GM23338 (cell line): ENCODE measurements at regions not wholly inside any gene's neighbourhood (a gene's known extent, or its start where the extent isn't known, plus 50 kb on each side); places are given as distances from the start of the nearest gene placed in this dataset.

ENCODE experiments used
- ATAC-seq: fragments of 200-7000 bp; cut with Tn5 transposase; 3 replicates; pipeline ENCODE4 v1.9.1; 2020
- DNase-seq: peaks from one replicate; pipeline ENCODE4 v3.0.0-alpha.2; 2015; ENCODE audit warnings: low spot score
- H2AFZ ChIP-seq: fragments of 200-600 bp; sonication (generic); 2 replicates; pipeline ENCODE4 v1.8.0; 2016; ENCODE audit warnings: antibody characterized with exemption, mild to moderate bottlenecking, moderate library complexity
- H3F3A ChIP-seq: fragments of 200-600 bp; sonication (generic); replicated peaks from 2 replicates; pipeline ENCODE4 v1.8.0; 2017; ENCODE audit warnings: antibody characterized with exemption, mixed run types, low read depth
- H3K27ac ChIP-seq: fragments of 200-600 bp; sonication (generic); 2 replicates; pipeline ENCODE4 v1.6.1; 2016; ENCODE audit warnings: low read depth
- H3K27me3 ChIP-seq: fragments of 200-600 bp; sonication (generic); 2 replicates; pipeline ENCODE4 v1.8.0; 2016; ENCODE audit warnings: mild to moderate bottlenecking, mixed run types, moderate library complexity; ENCODE audit not compliant: insufficient read depth
- H3K36me3 ChIP-seq: fragments of 200-600 bp; sonication (generic); 2 replicates; pipeline ENCODE4 v1.8.0; 2016; ENCODE audit warnings: mild to moderate bottlenecking; ENCODE audit not compliant: insufficient read depth
- H3K4me1 ChIP-seq: fragments of 200-600 bp; sonication (generic); 2 replicates; pipeline ENCODE4 v1.8.0; 2016; ENCODE audit warnings: mild to moderate bottlenecking, moderate library complexity; ENCODE audit not compliant: insufficient read depth
- H3K4me2 ChIP-seq: fragments of 200-600 bp; sonication (generic); 2 replicates; pipeline ENCODE4 v1.7.1; 2017; ENCODE audit warnings: mixed run types
- H3K4me3 ChIP-seq: fragments of 200-600 bp; sonication (generic); 2 replicates; pipeline ENCODE4 v1.6.1; 2016; ENCODE audit warnings: mixed run types
- H3K79me2 ChIP-seq: fragments of 200-600 bp; sonication (generic); replicated peaks from 2 replicates; pipeline ENCODE4 v1.8.0; 2017; ENCODE audit warnings: mild to moderate bottlenecking; ENCODE audit not compliant: insufficient read depth
- H3K9me2 ChIP-seq: fragments of 200-600 bp; sonication (generic); 2 replicates; pipeline ENCODE4 v1.8.0; 2017; ENCODE audit not compliant: insufficient read depth
- H4K20me1 ChIP-seq: fragments of 200-600 bp; sonication (generic); replicated peaks from 2 replicates; pipeline ENCODE4 v1.8.0; 2017; ENCODE audit warnings: mild to moderate bottlenecking; ENCODE audit not compliant: insufficient read depth
- H3K27ac Mint-ChIP-seq: 2 replicates; pipeline ENCODE4 v1.8.0; 2020; ENCODE audit warnings: inconsistent platforms, mild to moderate bottlenecking, moderate library complexity, mixed read lengths
- H3K27me3 Mint-ChIP-seq: 3 replicates; pipeline ENCODE4 v1.8.0; 2022; ENCODE audit warnings: low read depth, mild to moderate bottlenecking, moderate library complexity, mixed read lengths, inconsistent platforms; ENCODE audit not compliant: insufficient read depth, poor library complexity
- H3K36me3 Mint-ChIP-seq: 3 replicates; pipeline ENCODE4 v1.8.0; 2021; ENCODE audit warnings: low read depth, mild to moderate bottlenecking, inconsistent platforms, moderate library complexity, mixed read lengths
- H3K4me1 Mint-ChIP-seq: 3 replicates; pipeline ENCODE4 v1.8.0; 2020; ENCODE audit warnings: mild to moderate bottlenecking, inconsistent platforms, mixed read lengths
- H3K4me3 Mint-ChIP-seq: 3 replicates; pipeline ENCODE4 v1.8.0; 2021; ENCODE audit warnings: moderate library complexity, mild to moderate bottlenecking, inconsistent platforms, mixed read lengths
- H3K9me3 Mint-ChIP-seq: 3 replicates; pipeline ENCODE4 v1.8.0; 2020; ENCODE audit warnings: moderate library complexity, mild to moderate bottlenecking, inconsistent platforms, mixed read lengths
- CREB1 ChIP-seq: fragments of 250-450 bp; sonication (Bioruptor Pico); IDR thresholded peaks from 2 replicates; pipeline ENCODE4 v1.5.0; 2020; ENCODE audit warnings: low read depth, mild to moderate bottlenecking, moderate library complexity
- EZH2 ChIP-seq: fragments of 200-600 bp; sonication (generic); IDR thresholded peaks from one replicate; pipeline ENCODE4 v1.8.0; 2017; ENCODE audit warnings: antibody characterized with exemption, mild to moderate bottlenecking, low read depth; ENCODE audit not compliant: unreplicated experiment
- JUNB ChIP-seq: IDR thresholded peaks from one replicate; pipeline ENCODE4 v1.6.1; 2016; ENCODE audit warnings: antibody characterized with exemption; ENCODE audit not compliant: unreplicated experiment
- NANOG ChIP-seq: IDR thresholded peaks from 2 replicates; pipeline ENCODE4 v1.6.1; 2016; ENCODE audit warnings: antibody characterized with exemption, borderline replicate concordance
- STAT1 ChIP-seq: IDR thresholded peaks from one replicate; pipeline ENCODE4 v1.6.1; 2016; ENCODE audit warnings: antibody characterized with exemption; ENCODE audit not compliant: unreplicated experiment
- ZNF114 ChIP-seq: fragments of 250-450 bp; sonication (Bioruptor Pico); IDR thresholded peaks from 2 replicates; pipeline ENCODE4 v1.5.0; 2020; ENCODE audit warnings: mild to moderate bottlenecking, moderate library complexity
- TF ChIP-seq, protein P1 (sequence below): IDR thresholded peaks from 2 replicates; pipeline ENCODE4 v1.6.1; 2016; ENCODE audit warnings: antibody characterized with exemption
- TF ChIP-seq, protein P2 (sequence below), 2 experiments: fragments of 200-600 bp in 1 of 2; sonication (generic) in 1 of 2; conservative IDR thresholded peaks; 2 replicates each; pipeline versions ENCODE4 v1.5.1 to v1.6.1; 2016 to 2017; ENCODE audit warnings: antibody characterized with exemption in 2 of 2, low read depth in 2 of 2, mild to moderate bottlenecking in 2 of 2, moderate library complexity in 1 of 2
- TF ChIP-seq, protein P3 (sequence below): IDR thresholded peaks from one replicate; pipeline ENCODE4 v1.6.1; 2018; ENCODE audit warnings: antibody characterized with exemption; ENCODE audit not compliant: unreplicated experiment
- TF ChIP-seq, protein P4 (sequence below): fragments of 250-450 bp; sonication (Bioruptor Pico); IDR thresholded peaks from 2 replicates; pipeline ENCODE4 v1.5.0; 2020; ENCODE audit warnings: mild to moderate bottlenecking, moderate library complexity

DNA sequence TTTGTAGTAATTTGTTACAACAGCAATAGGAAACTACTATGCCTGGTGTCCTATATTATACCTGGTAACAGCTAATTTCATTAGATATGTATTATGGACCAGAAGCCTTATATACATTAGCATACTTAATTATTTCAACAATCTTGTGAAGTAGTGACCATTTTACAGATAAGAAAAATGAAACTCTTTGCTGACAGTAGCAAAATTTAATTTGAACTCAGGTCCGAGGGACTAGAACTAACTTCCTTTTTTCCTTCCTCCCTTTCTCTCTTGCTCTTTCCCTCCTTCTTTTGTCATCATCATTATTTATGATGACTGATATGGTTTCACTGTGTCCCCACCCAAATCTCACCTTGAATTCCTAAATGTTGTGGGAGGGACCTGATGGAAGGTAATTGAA lies 482.0 kb downstream of the SNAPC1 start (continued):
- TF ChIP-seq, protein P1, sequence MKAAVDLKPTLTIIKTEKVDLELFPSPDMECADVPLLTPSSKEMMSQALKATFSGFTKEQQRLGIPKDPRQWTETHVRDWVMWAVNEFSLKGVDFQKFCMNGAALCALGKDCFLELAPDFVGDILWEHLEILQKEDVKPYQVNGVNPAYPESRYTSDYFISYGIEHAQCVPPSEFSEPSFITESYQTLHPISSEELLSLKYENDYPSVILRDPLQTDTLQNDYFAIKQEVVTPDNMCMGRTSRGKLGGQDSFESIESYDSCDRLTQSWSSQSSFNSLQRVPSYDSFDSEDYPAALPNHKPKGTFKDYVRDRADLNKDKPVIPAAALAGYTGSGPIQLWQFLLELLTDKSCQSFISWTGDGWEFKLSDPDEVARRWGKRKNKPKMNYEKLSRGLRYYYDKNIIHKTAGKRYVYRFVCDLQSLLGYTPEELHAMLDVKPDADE, result no peak

DNA sequence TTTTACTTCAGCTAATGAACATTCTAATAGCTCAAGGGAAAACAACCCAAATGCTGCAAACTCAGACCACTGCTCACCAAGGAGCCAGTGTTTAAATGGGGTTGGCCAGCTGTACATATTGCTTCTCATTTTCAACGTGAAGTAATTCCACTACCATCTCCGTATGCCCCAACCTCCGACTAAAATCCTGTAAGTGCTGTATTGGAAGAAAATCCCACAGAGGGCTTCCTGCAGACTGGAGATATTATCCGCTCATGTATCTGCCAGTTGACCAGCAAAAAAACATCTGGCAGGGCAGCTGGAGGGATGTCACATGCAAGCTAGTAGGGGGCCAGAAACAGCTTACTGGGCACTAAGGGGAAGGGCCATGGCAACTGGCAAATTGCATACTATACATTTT lies 485.0 kb downstream of the SNAPC1 start:
- H3K4me3 Mint-ChIP-seq, result no peak overlapping the region
- no peak for DNase-seq
- H3K79me2 ChIP-seq, result no peaks in the 10 kb centered on the region
- no peak overlapping the region for H3K27ac Mint-ChIP-seq
- H3K9me3 Mint-ChIP-seq, result peaks cover 14% of the 10 kb centered on the region
- H4K20me1 ChIP-seq, result no peaks in the 10 kb centered on the region
- H3K27me3 Mint-ChIP-seq, result no peaks in the 10 kb centered on the region
- ATAC-seq, result no peak
- H3K27me3 ChIP-seq, result no peaks in the 10 kb centered on the region
- H3K27ac ChIP-seq, result no peak overlapping the region
- no peaks in the 10 kb centered on the region for H3F3A ChIP-seq
- H3K36me3 Mint-ChIP-seq, result peaks cover 5% of the 10 kb centered on the region; the same call in 2 of the 3 replicates
- no peak overlapping the region for H2AFZ ChIP-seq
- no peaks in the 10 kb centered on the region for H3K36me3 ChIP-seq
- no peaks in the 10 kb centered on the region for H3K4me1 ChIP-seq
- TF ChIP-seq NANOG (no peak), CREB1 (CRISPR knock-in tag) (no peak), JUNB (no peak), EZH2 (no peak), ZNF114 (CRISPR knock-in tag) (no peak), STAT1 (no peak)
- TF ChIP-seq, protein P2, sequence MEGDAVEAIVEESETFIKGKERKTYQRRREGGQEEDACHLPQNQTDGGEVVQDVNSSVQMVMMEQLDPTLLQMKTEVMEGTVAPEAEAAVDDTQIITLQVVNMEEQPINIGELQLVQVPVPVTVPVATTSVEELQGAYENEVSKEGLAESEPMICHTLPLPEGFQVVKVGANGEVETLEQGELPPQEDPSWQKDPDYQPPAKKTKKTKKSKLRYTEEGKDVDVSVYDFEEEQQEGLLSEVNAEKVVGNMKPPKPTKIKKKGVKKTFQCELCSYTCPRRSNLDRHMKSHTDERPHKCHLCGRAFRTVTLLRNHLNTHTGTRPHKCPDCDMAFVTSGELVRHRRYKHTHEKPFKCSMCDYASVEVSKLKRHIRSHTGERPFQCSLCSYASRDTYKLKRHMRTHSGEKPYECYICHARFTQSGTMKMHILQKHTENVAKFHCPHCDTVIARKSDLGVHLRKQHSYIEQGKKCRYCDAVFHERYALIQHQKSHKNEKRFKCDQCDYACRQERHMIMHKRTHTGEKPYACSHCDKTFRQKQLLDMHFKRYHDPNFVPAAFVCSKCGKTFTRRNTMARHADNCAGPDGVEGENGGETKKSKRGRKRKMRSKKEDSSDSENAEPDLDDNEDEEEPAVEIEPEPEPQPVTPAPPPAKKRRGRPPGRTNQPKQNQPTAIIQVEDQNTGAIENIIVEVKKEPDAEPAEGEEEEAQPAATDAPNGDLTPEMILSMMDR (conservative IDR thresholded peaks at IDR 0.05; ENCODE audit: low read depth in 2 of 2), result no peak
- TF ChIP-seq, protein P3, sequence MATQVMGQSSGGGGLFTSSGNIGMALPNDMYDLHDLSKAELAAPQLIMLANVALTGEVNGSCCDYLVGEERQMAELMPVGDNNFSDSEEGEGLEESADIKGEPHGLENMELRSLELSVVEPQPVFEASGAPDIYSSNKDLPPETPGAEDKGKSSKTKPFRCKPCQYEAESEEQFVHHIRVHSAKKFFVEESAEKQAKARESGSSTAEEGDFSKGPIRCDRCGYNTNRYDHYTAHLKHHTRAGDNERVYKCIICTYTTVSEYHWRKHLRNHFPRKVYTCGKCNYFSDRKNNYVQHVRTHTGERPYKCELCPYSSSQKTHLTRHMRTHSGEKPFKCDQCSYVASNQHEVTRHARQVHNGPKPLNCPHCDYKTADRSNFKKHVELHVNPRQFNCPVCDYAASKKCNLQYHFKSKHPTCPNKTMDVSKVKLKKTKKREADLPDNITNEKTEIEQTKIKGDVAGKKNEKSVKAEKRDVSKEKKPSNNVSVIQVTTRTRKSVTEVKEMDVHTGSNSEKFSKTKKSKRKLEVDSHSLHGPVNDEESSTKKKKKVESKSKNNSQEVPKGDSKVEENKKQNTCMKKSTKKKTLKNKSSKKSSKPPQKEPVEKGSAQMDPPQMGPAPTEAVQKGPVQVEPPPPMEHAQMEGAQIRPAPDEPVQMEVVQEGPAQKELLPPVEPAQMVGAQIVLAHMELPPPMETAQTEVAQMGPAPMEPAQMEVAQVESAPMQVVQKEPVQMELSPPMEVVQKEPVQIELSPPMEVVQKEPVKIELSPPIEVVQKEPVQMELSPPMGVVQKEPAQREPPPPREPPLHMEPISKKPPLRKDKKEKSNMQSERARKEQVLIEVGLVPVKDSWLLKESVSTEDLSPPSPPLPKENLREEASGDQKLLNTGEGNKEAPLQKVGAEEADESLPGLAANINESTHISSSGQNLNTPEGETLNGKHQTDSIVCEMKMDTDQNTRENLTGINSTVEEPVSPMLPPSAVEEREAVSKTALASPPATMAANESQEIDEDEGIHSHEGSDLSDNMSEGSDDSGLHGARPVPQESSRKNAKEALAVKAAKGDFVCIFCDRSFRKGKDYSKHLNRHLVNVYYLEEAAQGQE, result no peak
- TF ChIP-seq, protein P4, sequence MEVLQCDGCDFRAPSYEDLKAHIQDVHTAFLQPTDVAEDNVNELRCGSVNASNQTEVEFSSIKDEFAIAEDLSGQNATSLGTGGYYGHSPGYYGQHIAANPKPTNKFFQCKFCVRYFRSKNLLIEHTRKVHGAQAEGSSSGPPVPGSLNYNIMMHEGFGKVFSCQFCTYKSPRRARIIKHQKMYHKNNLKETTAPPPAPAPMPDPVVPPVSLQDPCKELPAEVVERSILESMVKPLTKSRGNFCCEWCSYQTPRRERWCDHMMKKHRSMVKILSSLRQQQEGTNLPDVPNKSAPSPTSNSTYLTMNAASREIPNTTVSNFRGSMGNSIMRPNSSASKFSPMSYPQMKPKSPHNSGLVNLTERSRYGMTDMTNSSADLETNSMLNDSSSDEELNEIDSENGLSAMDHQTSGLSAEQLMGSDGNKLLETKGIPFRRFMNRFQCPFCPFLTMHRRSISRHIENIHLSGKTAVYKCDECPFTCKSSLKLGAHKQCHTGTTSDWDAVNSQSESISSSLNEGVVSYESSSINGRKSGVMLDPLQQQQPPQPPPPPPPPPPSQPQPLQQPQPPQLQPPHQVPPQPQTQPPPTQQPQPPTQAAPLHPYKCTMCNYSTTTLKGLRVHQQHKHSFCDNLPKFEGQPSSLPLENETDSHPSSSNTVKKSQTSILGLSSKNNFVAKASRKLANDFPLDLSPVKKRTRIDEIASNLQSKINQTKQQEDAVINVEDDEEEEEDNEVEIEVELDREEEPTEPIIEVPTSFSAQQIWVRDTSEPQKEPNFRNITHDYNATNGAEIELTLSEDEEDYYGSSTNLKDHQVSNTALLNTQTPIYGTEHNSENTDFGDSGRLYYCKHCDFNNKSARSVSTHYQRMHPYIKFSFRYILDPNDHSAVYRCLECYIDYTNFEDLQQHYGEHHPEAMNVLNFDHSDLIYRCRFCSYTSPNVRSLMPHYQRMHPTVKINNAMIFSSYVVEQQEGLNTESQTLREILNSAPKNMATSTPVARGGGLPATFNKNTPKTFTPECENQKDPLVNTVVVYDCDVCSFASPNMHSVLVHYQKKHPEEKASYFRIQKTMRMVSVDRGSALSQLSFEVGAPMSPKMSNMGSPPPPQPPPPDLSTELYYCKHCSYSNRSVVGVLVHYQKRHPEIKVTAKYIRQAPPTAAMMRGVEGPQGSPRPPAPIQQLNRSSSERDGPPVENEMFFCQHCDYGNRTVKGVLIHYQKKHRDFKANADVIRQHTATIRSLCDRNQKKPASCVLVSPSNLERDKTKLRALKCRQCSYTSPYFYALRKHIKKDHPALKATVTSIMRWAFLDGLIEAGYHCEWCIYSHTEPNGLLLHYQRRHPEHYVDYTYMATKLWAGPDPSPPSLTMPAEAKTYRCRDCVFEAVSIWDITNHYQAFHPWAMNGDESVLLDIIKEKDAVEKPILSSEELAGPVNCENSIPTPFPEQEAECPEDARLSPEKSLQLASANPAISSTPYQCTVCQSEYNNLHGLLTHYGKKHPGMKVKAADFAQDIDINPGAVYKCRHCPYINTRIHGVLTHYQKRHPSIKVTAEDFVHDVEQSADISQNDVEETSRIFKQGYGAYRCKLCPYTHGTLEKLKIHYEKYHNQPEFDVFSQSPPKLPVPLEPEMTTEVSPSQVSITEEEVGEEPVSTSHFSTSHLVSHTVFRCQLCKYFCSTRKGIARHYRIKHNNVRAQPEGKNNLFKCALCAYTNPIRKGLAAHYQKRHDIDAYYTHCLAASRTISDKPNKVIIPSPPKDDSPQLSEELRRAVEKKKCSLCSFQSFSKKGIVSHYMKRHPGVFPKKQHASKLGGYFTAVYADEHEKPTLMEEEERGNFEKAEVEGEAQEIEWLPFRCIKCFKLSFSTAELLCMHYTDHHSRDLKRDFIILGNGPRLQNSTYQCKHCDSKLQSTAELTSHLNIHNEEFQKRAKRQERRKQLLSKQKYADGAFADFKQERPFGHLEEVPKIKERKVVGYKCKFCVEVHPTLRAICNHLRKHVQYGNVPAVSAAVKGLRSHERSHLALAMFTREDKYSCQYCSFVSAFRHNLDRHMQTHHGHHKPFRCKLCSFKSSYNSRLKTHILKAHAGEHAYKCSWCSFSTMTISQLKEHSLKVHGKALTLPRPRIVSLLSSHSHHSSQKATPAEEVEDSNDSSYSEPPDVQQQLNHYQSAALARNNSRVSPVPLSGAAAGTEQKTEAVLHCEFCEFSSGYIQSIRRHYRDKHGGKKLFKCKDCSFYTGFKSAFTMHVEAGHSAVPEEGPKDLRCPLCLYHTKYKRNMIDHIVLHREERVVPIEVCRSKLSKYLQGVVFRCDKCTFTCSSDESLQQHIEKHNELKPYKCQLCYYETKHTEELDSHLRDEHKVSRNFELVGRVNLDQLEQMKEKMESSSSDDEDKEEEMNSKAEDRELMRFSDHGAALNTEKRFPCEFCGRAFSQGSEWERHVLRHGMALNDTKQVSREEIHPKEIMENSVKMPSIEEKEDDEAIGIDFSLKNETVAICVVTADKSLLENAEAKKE (CRISPR knock-in tag), result no peak
- TF ChIP-seq, protein P1, result no peak
- H3K4me2 ChIP-seq, result no peak overlapping the region
- peaks cover 15% of the 10 kb centered on the region; the same call in 1 of the 2 replicates for H3K9me2 ChIP-seq
- H3K4me3 ChIP-seq, result no peak overlapping the region
- 0 out of 3 replicates have a peak, but pooled peaks cover under 1% of the 10 kb centered on the region for H3K4me1 Mint-ChIP-seq
